Nephron progenitor cell (in vitro differentiated cells): ENCODE measurements at regions not wholly inside any gene's neighbourhood (a gene's known extent, or its start where the extent isn't known, plus 50 kb on each side); places are given as distances from the start of the nearest gene placed in this dataset.
"Not testable (repeated sequence)": the region's sequence is repeated elsewhere in the genome, so short reads cannot be mapped to it uniquely, and the experiment has no call there.

Experiments used
- DNase-seq: peaks from one replicate; pipeline ENCODE4 v3.0.0; 2021
- H3K27ac Mint-ChIP-seq: 2 replicates; pipeline ENCODE4 v1.8.0; 2021; ENCODE audit warnings: mild to moderate bottlenecking, moderate library complexity, mixed read lengths
- H3K27me3 Mint-ChIP-seq: 2 replicates; pipeline ENCODE4 v1.8.0; 2021; ENCODE audit warnings: mild to moderate bottlenecking, low read depth, mixed read lengths; ENCODE audit not compliant: poor library complexity
- H3K36me3 Mint-ChIP-seq: 2 replicates; pipeline ENCODE4 v1.8.0; 2021; ENCODE audit warnings: low read depth, mixed read lengths
- H3K4me1 Mint-ChIP-seq: 2 replicates; pipeline ENCODE4 v1.8.0; 2021; ENCODE audit warnings: mixed read lengths
- H3K4me3 Mint-ChIP-seq: 2 replicates; pipeline ENCODE4 v1.8.0; 2021; ENCODE audit warnings: mild to moderate bottlenecking, moderate library complexity, mixed read lengths
- H3K9me3 Mint-ChIP-seq: 2 replicates; pipeline ENCODE4 v1.8.0; 2021; ENCODE audit warnings: mild to moderate bottlenecking, moderate library complexity, mixed read lengths
- CTCF ChIP-seq: fragments of 200-600 bp; sonication (generic); IDR thresholded peaks from 2 replicates; pipeline ENCODE4 v1.5.0; 2021; ENCODE audit warnings: antibody characterized with exemption

GRCh38 chr3:20622304-20622703 is 436.3 kb upstream of the SGO1 start:
- no peak for TF ChIP-seq CTCF
- Mint-ChIP-seq H3K4me1 (peaks cover 14% of the 10 kb centered on the region), H3K9me3 (peaks cover 11% of the 10 kb centered on the region), H3K27ac (no peak overlapping the region), H3K4me3 (no peak overlapping the region), H3K27me3 (no peaks in the 10 kb centered on the region), H3K36me3 (no peaks in the 10 kb centered on the region)
- DNase-seq: no peak

- not testable (repeated sequence) for DNase-seq
Measured at GRCh38 chr3:20618621-20619020, 432.6 kb upstream of the SGO1 start.

GRCh38 chr3:20618181-20618580 is 432.2 kb upstream of the SGO1 start:
- not testable (repeated sequence) for H3K27ac Mint-ChIP-seq, H3K4me3 Mint-ChIP-seq, H3K27me3 Mint-ChIP-seq, DNase-seq, H3K36me3 Mint-ChIP-seq
- Mint-ChIP-seq H3K9me3 (peaks cover 38% of the 10 kb centered on the region), H3K4me1 (peaks cover 14% of the 10 kb centered on the region)

More at GRCh38 chr3:20618621-20619020, 432.6 kb upstream of the SGO1 start:
- H3K36me3 Mint-ChIP-seq, H3K27ac Mint-ChIP-seq, H3K27me3 Mint-ChIP-seq, H3K4me3 Mint-ChIP-seq: not testable (repeated sequence)
- peaks cover 14% of the 10 kb centered on the region for H3K4me1 Mint-ChIP-seq
- peaks cover 35% of the 10 kb centered on the region for H3K9me3 Mint-ChIP-seq

- Mint-ChIP-seq H3K4me1 (peaks cover 14% of the 10 kb centered on the region), H3K9me3 (peaks cover 54% of the 10 kb centered on the region)
- H3K27ac Mint-ChIP-seq, DNase-seq, H3K27me3 Mint-ChIP-seq, H3K36me3 Mint-ChIP-seq, H3K4me3 Mint-ChIP-seq: not testable (repeated sequence)
Measured at GRCh38 chr3:20615982-20616381, 430.0 kb upstream of the SGO1 start.

GRCh38 chr3:20608054-20608738 is 422.2 kb upstream of the SGO1 start:
- H3K27me3 Mint-ChIP-seq: no peaks in the 10 kb centered on the region
- peaks cover 43% of the 10 kb centered on the region for H3K9me3 Mint-ChIP-seq
- no peak for DNase-seq
- no peak for TF ChIP-seq CTCF
- no peak overlapping the region for H3K4me3 Mint-ChIP-seq
- H3K4me1 Mint-ChIP-seq: peaks cover 4% of the 10 kb centered on the region
- H3K36me3 Mint-ChIP-seq: no peaks in the 10 kb centered on the region
- H3K27ac Mint-ChIP-seq: no peak overlapping the region

GRCh38 chr3:20604659-20605058 is 418.7 kb upstream of the SGO1 start:
- Mint-ChIP-seq H3K27me3 (peaks cover 5% of the 10 kb centered on the region), H3K4me3 (no peak overlapping the region), H3K4me1 (peaks cover 4% of the 10 kb centered on the region), H3K36me3 (no peaks in the 10 kb centered on the region), H3K27ac (no peak overlapping the region), H3K9me3 (peaks cover 16% of the 10 kb centered on the region)
- DNase-seq: no peak
- no peak for TF ChIP-seq CTCF

GRCh38 chr3:20589275-20589674 is 403.3 kb upstream of the SGO1 start:
- Mint-ChIP-seq H3K27me3 (peaks cover 3% of the 10 kb centered on the region), H3K27ac (no peak overlapping the region), H3K4me3 (no peak overlapping the region), H3K4me1 (peaks cover 11% of the 10 kb centered on the region), H3K36me3 (no peaks in the 10 kb centered on the region), H3K9me3 (peaks cover 13% of the 10 kb centered on the region)
- no peak for TF ChIP-seq CTCF
- DNase-seq: no peak
